OCI-LY7 (cell line): ENCODE measurements at regions not wholly inside any gene's neighbourhood (a gene's known extent, or its start where the extent isn't known, plus 50 kb on each side); places are given as distances from the start of the nearest gene placed in this dataset.

Experiments used
- BruUV-seq: library from RNA; stranded (reverse); fragments of 400-500 nt; replicated peaks from 2 replicates; lab custom pipeline; 2021; lab: Mats Ljungman, UMichigan
- CTCF ChIA-PET: fragments of 300-600 bp; sonication (Branson Sonifier 250); formaldehyde crosslinking; loops from one replicate; lab custom pipeline; 2022; ENCODE audit warnings: antibody characterized with exemption; ENCODE audit not compliant: unreplicated experiment; lab: Charles Lee
- POLR2A ChIA-PET: fragments of 300-600 bp; sonication (Branson Sonifier 250); formaldehyde crosslinking; loops from one replicate; lab custom pipeline; 2022; ENCODE audit warnings: antibody characterized with exemption; lab: Charles Lee
- DNase-seq: peaks from one replicate; pipeline ENCODE4 v3.0.0-alpha.2; 2015; ENCODE audit warnings: low spot score
- H2AFZ ChIP-seq: fragments of 200-600 bp; sonication (generic), shearing (Covaris generic); 2 replicates; pipeline ENCODE4 v1.6.1; 2014; ENCODE audit warnings: mild to moderate bottlenecking, antibody characterized with exemption, low read length, moderate library complexity
- H3K27ac ChIP-seq: fragments of 200-600 bp; sonication (generic); 2 replicates; pipeline ENCODE4 v1.5.1; 2014; ENCODE audit warnings: mixed run types, low read depth, mild to moderate bottlenecking, moderate library complexity, low read length, inconsistent platforms; ENCODE audit not compliant: poor library complexity, severe bottlenecking
- H3K36me3 ChIP-seq: fragments of 200-600 bp; sonication (generic); 2 replicates; pipeline ENCODE4 v1.6.1; 2014; ENCODE audit warnings: mild to moderate bottlenecking, antibody characterized with exemption, low read length, moderate library complexity, mixed read lengths; ENCODE audit not compliant: insufficient read depth
- H3K4me1 ChIP-seq: fragments of 200-600 bp; sonication (generic); 2 replicates; pipeline ENCODE4 v1.5.1; 2014; ENCODE audit warnings: mild to moderate bottlenecking, low read length; ENCODE audit not compliant: insufficient read depth, poor library complexity, severe bottlenecking
- H3K4me2 ChIP-seq: fragments of 200-600 bp; sonication (generic); 2 replicates; pipeline ENCODE4 v1.6.1; 2014; ENCODE audit warnings: mild to moderate bottlenecking, low read length
- H3K4me3 ChIP-seq: fragments of 200-600 bp; sonication (generic); 2 replicates; pipeline ENCODE4 v1.5.1; 2014; ENCODE audit warnings: mild to moderate bottlenecking, low read depth, low read length; ENCODE audit not compliant: poor library complexity, severe bottlenecking
- H3K79me2 ChIP-seq: fragments of 200-600 bp; sonication (generic); 2 replicates; pipeline ENCODE4 v1.6.1; 2016; ENCODE audit warnings: low read depth, mild to moderate bottlenecking, low read length, moderate library complexity, mixed read lengths; ENCODE audit not compliant: insufficient read depth
- H3K9me2 ChIP-seq: fragments of 200-600 bp; sonication (generic); 2 replicates; pipeline ENCODE4 v1.6.1; 2016; ENCODE audit warnings: mild to moderate bottlenecking, low read length, mixed read lengths; ENCODE audit not compliant: insufficient read depth
- H3K9me3 ChIP-seq: fragments of 200-600 bp; sonication (generic); 2 replicates; pipeline ENCODE4 v1.6.1; 2014; ENCODE audit warnings: mild to moderate bottlenecking, mixed run types, low read length, mixed read lengths
- H4K20me1 ChIP-seq: fragments of 200-600 bp; sonication (generic); 2 replicates; pipeline ENCODE4 v1.6.1; 2014; ENCODE audit warnings: mild to moderate bottlenecking, antibody characterized with exemption, low read length, moderate library complexity, mixed read lengths; ENCODE audit not compliant: insufficient read depth
- CTCF ChIP-seq: fragments of 200-600 bp; sonication (generic); conservative IDR thresholded peaks from 2 replicates; pipeline ENCODE4 v1.5.1; 2014; ENCODE audit warnings: mild to moderate bottlenecking, antibody characterized with exemption, low read length, moderate library complexity, mixed read lengths
- EZH2phosphoT487 ChIP-seq: fragments of 200-600 bp; sonication (generic); IDR thresholded peaks from 2 replicates; pipeline ENCODE4 v1.6.1; 2018; ENCODE audit warnings: low read depth, borderline replicate concordance, mild to moderate bottlenecking, mixed run types, antibody characterized with exemption, low read length, moderate library complexity, mixed read lengths
- intact Hi-C: fragments of 100-400 bp; cut with micrococcal nuclease; formaldehyde crosslinking; loops from one replicate; pipeline ENCODE4 v1.10.0; 2022; ENCODE audit not compliant: unreplicated experiment

GRCh38 chr17:79191270-79191934 lies 116.8 kb downstream of the ENGASE start:
- Histone ChIP-seq H3K79me2 (no peaks in the 10 kb centered on the region), H3K27ac (no peak overlapping the region), H3K4me2 (no peak overlapping the region), H3K4me1 (no peaks in the 10 kb centered on the region), H3K36me3 (no peaks in the 10 kb centered on the region), H3K4me3 (no peak overlapping the region), H3K9me3 (no peaks in the 10 kb centered on the region), H3K9me2 (no peaks in the 10 kb centered on the region), H4K20me1 (no peaks in the 10 kb centered on the region), H2AFZ (no peak overlapping the region)
- CTCF ChIA-PET: no interaction called here
- intact Hi-C loops: loop anchor here (10.0 kb wide), 1 partner anchor 103 kb away; no protein-coding TSS in a partner anchor
- BruUV-seq: no TSS peak
- POLR2A ChIA-PET: no interaction called here
- no peak for DNase-seq
- TF ChIP-seq EZH2phosphoT487: no peak
- TF ChIP-seq CTCF: no peak

- intact Hi-C loops: loop anchor here (5.0 kb wide), 1 partner anchor 102 kb away; no protein-coding TSS in a partner anchor
- POLR2A ChIA-PET: no interaction called here
- no peaks in the 10 kb centered on the region for H3K79me2 ChIP-seq
- no peak overlapping the region for H3K4me3 ChIP-seq
- DNase-seq: no peak
- H3K9me3 ChIP-seq: no peaks in the 10 kb centered on the region
- no peak overlapping the region for H3K4me2 ChIP-seq
- CTCF ChIA-PET: interaction anchor here (1.2 kb wide), 1 partner anchor 203 kb away, joined by 3 read pairs; no protein-coding TSS in a partner anchor
- H3K36me3 ChIP-seq: no peaks in the 10 kb centered on the region
- H3K4me1 ChIP-seq: no peaks in the 10 kb centered on the region
- no peak overlapping the region for H2AFZ ChIP-seq
- H3K27ac ChIP-seq: no peak overlapping the region
- no TSS peak for BruUV-seq
- no peaks in the 10 kb centered on the region for H3K9me2 ChIP-seq
- no peaks in the 10 kb centered on the region for H4K20me1 ChIP-seq
- TF ChIP-seq CTCF (no peak), EZH2phosphoT487 (no peak)
Observed at GRCh38 chr17:79189305-79189704, 114.7 kb downstream of the ENGASE start.

- CTCF ChIA-PET: interaction anchor here (1.2 kb wide), 1 partner anchor 204 kb away, joined by 3 read pairs; no protein-coding TSS in a partner anchor
- no TSS peak for BruUV-seq
- H3K4me2 ChIP-seq: no peak overlapping the region
- H3K79me2 ChIP-seq: no peaks in the 10 kb centered on the region
- POLR2A ChIA-PET: no interaction called here
- intact Hi-C loops: loop anchor here (1.0 to 5.0 kb wide), 2 partner anchors 101 to 203 kb away; no protein-coding TSS in a partner anchor
- H4K20me1 ChIP-seq: no peaks in the 10 kb centered on the region
- no peaks in the 10 kb centered on the region for H3K9me3 ChIP-seq
- no peak for TF ChIP-seq EZH2phosphoT487
- TF ChIP-seq CTCF: no peak
- no peak overlapping the region for H3K27ac ChIP-seq
- H3K9me2 ChIP-seq: no peaks in the 10 kb centered on the region
- DNase-seq: no peak
- H3K4me1 ChIP-seq: no peaks in the 10 kb centered on the region
- no peaks in the 10 kb centered on the region for H3K36me3 ChIP-seq
- no peak overlapping the region for H3K4me3 ChIP-seq
- H2AFZ ChIP-seq: no peak overlapping the region
Observed at GRCh38 chr17:79188685-79189084, 114.1 kb downstream of the ENGASE start.
